Liver (tissue), 7 donors: ENCODE measurements at regions not wholly inside any gene's neighbourhood (a gene's known extent, or its start where the extent isn't known, plus 50 kb on each side); places are given as distances from the start of the nearest gene placed in this dataset.
A peak's percentile ranks its signal among the peaks of the same experiment; 100 is the strongest.

Experiments used
- DNase-seq: peaks from one replicate; pipeline ENCODE4 v3.0.0-alpha.2; 2017; ENCODE audit warnings: low spot score
- H3K27ac ChIP-seq, 2 donors: one replicate each; pipeline ENCODE4 v1.7.0; 2013; ENCODE audit warnings: inconsistent platforms in 2 of 2, low read length in 2 of 2, control low read depth in 1 of 2, low read depth in 1 of 2, mild to moderate bottlenecking in 1 of 2
- H3K27me3 ChIP-seq, 4 donors: one replicate each; pipeline versions ENCODE4 v1.6.1 to v1.7.0; 2013; ENCODE audit warnings: low read length in 3 of 4, inconsistent platforms in 1 of 4, mild to moderate bottlenecking in 1 of 4, moderate library complexity in 1 of 4; ENCODE audit not compliant: control insufficient read depth in 4 of 4, insufficient read depth in 4 of 4
- H3K36me3 ChIP-seq, 4 donors: one replicate each; pipeline versions ENCODE4 v1.6.1 to v1.7.0; 2013; ENCODE audit warnings: low read length in 3 of 4, mild to moderate bottlenecking in 3 of 4, low read depth in 1 of 4, moderate library complexity in 1 of 4; ENCODE audit not compliant: control insufficient read depth in 4 of 4, insufficient read depth in 3 of 4
- H3K4me1 ChIP-seq, 4 donors: one replicate each; pipeline versions ENCODE4 v1.6.1 to v1.7.0; 2013; ENCODE audit warnings: low read length in 3 of 4, mild to moderate bottlenecking in 3 of 4, moderate library complexity in 1 of 4; ENCODE audit not compliant: control insufficient read depth in 4 of 4, insufficient read depth in 4 of 4
- H3K4me3 ChIP-seq, 3 donors: one replicate each; pipeline versions ENCODE4 v1.6.1 to v1.7.0; 2013; ENCODE audit warnings: low read length in 3 of 3, control low read depth in 1 of 3, low read depth in 1 of 3, mild to moderate bottlenecking in 1 of 3
- H3K9ac ChIP-seq, 2 donors: one replicate each; pipeline ENCODE4 v1.7.0; 2013; ENCODE audit warnings: low read length in 2 of 2, mild to moderate bottlenecking in 2 of 2, moderate library complexity in 2 of 2, control low read depth in 1 of 2, low read depth in 1 of 2
- H3K9me3 ChIP-seq, 4 donors: one replicate each; pipeline versions ENCODE4 v1.6.1 to v1.7.0; 2013; ENCODE audit warnings: low read length in 3 of 4; ENCODE audit not compliant: control insufficient read depth in 4 of 4
- HNF4A ChIP-seq, 2 donors: conservative IDR thresholded peaks; 2 replicates each; pipeline ENCODE4 v1.6.1; 2016; ENCODE audit warnings: antibody characterized with exemption in 2 of 2, mild to moderate bottlenecking in 2 of 2
- JUND ChIP-seq, 2 donors: IDR thresholded peaks; 2 replicates each; pipeline ENCODE4 v1.6.1; 2016; ENCODE audit warnings: antibody characterized with exemption in 2 of 2
- NR2F2 ChIP-seq: IDR thresholded peaks from 2 replicates; pipeline ENCODE4 v1.6.1; 2016; ENCODE audit warnings: antibody characterized with exemption
- RAD21 ChIP-seq, 2 donors: IDR thresholded peaks; 2 replicates each; pipeline ENCODE4 v1.6.1; 2016; ENCODE audit warnings: antibody characterized with exemption in 2 of 2, mild to moderate bottlenecking in 2 of 2
- RXRA ChIP-seq, 2 donors: IDR thresholded peaks; 2 replicates each; pipeline ENCODE4 v1.6.1; 2017 to 2018; ENCODE audit warnings: antibody characterized with exemption in 2 of 2, mild to moderate bottlenecking in 1 of 2
- SP1 ChIP-seq: IDR thresholded peaks from 2 replicates; pipeline ENCODE4 v1.6.1; 2018; ENCODE audit warnings: antibody characterized with exemption, mild to moderate bottlenecking
- TAF1 ChIP-seq: conservative IDR thresholded peaks from 2 replicates; pipeline ENCODE4 v1.6.1; 2016; ENCODE audit warnings: antibody characterized with exemption, mild to moderate bottlenecking
- WGBS: extraction: QIAGEN DNeasy Blood & Tissue Kit; methylation state at CpG from one replicate; pipeline ENCODE4 v1.1.7; 2013; 5-methylcytosine and 5-hydroxymethylcytosine counted together
- TF ChIP-seq, protein P1 (sequence below): IDR thresholded peaks from 2 replicates; pipeline ENCODE4 v1.6.1; 2016; ENCODE audit warnings: antibody characterized with exemption
- TF ChIP-seq, protein P2 (sequence below): IDR thresholded peaks from 2 replicates; pipeline ENCODE4 v1.6.1; 2016; ENCODE audit warnings: antibody characterized with exemption
- TF ChIP-seq, protein P3 (sequence below): IDR thresholded peaks from 2 replicates; pipeline ENCODE4 v1.6.1; 2016; ENCODE audit warnings: antibody characterized with exemption, mild to moderate bottlenecking
- donor health status: healthy.
- donor health status: healthy.
- donor health status: healthy.
- donor health status: healthy.

DNA sequence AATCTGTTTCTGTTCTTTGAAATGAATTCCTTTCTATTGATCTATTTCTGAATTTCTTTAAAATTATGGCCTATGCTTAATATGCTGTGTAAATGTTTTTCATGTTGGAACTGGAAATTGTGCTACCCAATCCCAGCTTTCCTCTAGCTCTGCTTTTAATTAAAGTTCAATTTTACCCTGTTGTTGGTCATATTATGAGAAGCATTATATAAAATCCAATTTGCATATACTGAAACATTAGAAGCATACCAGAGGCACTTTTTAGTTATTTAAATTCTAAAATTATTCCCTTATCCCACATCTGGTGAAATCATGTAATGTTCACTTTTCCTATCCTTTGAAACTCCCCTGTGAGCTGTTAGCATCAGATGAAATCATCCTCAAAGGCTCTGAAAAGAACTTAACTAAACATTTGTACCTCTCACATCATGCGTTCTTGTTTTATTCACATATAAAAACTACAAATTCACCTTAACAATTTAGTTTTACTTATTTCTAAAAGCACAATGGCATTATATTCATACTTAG, 160.6 kb upstream of the COL21A1 start:
- WGBS, result 90% methylated on average over 1 of the region's 1 CpG

DNA sequence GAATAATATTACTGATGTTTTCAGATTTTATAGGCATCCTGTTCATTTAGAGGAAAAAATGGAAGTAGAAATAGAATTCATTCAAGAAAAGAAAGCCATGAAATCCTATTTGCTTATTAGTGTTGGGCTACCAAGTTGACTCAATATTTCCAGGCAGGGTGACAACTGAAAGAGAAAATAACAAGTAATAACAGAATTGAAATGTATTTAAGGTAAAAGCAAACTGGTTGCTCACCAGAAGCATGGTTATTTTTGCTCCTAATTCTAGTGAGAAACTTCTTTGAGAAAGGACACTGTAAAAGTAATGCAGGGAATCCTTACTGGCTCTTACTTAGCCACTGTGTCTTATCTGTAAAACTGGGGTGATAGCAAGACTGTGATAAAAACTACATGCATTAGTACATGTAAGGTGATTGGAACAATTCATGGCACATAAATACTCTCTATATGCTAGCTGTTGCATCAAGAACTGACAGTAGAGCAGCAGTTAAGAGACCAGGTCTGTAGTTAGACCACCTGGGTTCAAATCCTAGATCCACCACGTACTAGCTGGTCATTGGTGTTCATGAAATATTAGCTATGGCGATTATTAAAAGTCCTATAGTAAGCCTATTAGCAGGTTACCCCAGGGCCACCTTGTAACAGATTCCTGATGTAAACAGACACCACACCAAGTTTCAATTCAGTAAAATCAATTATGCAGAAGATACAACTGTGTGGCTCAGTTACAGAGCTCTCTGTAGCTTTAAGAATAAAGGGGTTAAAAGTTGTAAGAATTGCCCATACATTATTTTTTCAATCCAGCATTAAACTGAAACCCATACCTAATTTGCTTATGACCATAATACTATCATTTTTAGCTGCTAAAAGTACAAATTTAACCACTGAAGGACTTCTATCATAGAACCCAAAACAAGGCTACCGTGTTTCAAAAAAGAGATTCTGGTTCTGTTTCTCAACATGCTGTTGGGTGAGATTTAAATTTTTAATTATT, 159.2 kb upstream of the COL21A1 start:
- peak in 1 of 2 donors; percentile 17 for TF ChIP-seq JUND (IDR thresholded peaks at IDR 0.05)
- TF ChIP-seq RAD21 (IDR thresholded peaks at IDR 0.05), result no peak
- peaks cover 0 to 2% (median 0%) of the 10 kb centered on the region in 4 donors for H3K9me3 ChIP-seq
- H3K27me3 ChIP-seq, result no peaks in the 10 kb centered on the region
- no peak for DNase-seq
- H3K9ac ChIP-seq, result no peak overlapping the region
- no peaks in the 10 kb centered on the region for H3K36me3 ChIP-seq
- peaks cover 0 to 16% (median 6%) of the 10 kb centered on the region in 4 donors for H3K4me1 ChIP-seq
- H3K27ac ChIP-seq, result no peak overlapping the region
- H3K4me3 ChIP-seq, result no peak overlapping the region
- 94% methylated on average over 3 of the region's 3 CpGs for WGBS

More for the DNA sequence above, 160.6 kb upstream of the COL21A1 start:
- TF ChIP-seq RXRA (IDR thresholded peaks at IDR 0.05) (no peak), HNF4A (conservative IDR thresholded peaks at IDR 0.05) (no peak), JUND (IDR thresholded peaks at IDR 0.05) (no peak)
- TF ChIP-seq, protein P1, sequence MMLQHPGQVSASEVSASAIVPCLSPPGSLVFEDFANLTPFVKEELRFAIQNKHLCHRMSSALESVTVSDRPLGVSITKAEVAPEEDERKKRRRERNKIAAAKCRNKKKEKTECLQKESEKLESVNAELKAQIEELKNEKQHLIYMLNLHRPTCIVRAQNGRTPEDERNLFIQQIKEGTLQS, result no peak
- H3K9ac ChIP-seq, result no peak overlapping the region
- no peak overlapping the region for H3K27ac ChIP-seq
- no peaks in the 10 kb centered on the region for H3K9me3 ChIP-seq
- H3K4me1 ChIP-seq, result peaks cover 4 to 18% (median 6%) of the 10 kb centered on the region in 4 donors
- H3K27me3 ChIP-seq, result no peaks in the 10 kb centered on the region
- H3K4me3 ChIP-seq, result no peak overlapping the region
- no peak for DNase-seq
- H3K36me3 ChIP-seq, result no peaks in the 10 kb centered on the region

DNA sequence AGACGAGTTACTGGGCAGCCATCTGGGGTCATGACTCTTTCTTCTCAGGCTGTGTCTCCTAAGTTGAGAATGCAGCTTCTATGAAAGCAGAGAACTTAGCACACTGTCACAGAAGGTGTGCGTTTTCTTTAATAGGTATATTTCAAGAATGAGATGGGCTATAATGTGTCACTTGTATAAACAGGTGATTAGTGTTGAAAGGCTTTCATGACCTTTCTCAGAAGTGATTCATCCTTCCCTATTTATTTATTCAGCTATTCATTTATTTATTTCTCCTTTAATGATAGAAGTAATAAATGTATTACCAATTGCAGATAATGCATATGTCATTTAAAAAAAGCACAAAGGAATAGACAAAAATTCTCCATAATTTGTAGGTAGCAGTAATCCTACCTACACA, 157.2 kb upstream of the COL21A1 start:
- Histone ChIP-seq H3K27me3 (no peaks in the 10 kb centered on the region), H3K9ac (no peak overlapping the region), H3K4me1 (peaks cover 3 to 19% (median 7%) of the 10 kb centered on the region in 4 donors), H3K9me3 (peaks cover 0 to 2% (median 0%) of the 10 kb centered on the region in 4 donors), H3K36me3 (no peaks in the 10 kb centered on the region), H3K4me3 (no peak overlapping the region), H3K27ac (no peak overlapping the region)
- 88% methylated on average over 2 of the region's 2 CpGs for WGBS
- no peak for DNase-seq
- TF ChIP-seq, protein P2, sequence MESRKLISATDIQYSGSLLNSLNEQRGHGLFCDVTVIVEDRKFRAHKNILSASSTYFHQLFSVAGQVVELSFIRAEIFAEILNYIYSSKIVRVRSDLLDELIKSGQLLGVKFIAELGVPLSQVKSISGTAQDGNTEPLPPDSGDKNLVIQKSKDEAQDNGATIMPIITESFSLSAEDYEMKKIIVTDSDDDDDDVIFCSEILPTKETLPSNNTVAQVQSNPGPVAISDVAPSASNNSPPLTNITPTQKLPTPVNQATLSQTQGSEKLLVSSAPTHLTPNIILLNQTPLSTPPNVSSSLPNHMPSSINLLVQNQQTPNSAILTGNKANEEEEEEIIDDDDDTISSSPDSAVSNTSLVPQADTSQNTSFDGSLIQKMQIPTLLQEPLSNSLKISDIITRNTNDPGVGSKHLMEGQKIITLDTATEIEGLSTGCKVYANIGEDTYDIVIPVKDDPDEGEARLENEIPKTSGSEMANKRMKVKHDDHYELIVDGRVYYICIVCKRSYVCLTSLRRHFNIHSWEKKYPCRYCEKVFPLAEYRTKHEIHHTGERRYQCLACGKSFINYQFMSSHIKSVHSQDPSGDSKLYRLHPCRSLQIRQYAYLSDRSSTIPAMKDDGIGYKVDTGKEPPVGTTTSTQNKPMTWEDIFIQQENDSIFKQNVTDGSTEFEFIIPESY, result no peak
- TF ChIP-seq, protein P3, sequence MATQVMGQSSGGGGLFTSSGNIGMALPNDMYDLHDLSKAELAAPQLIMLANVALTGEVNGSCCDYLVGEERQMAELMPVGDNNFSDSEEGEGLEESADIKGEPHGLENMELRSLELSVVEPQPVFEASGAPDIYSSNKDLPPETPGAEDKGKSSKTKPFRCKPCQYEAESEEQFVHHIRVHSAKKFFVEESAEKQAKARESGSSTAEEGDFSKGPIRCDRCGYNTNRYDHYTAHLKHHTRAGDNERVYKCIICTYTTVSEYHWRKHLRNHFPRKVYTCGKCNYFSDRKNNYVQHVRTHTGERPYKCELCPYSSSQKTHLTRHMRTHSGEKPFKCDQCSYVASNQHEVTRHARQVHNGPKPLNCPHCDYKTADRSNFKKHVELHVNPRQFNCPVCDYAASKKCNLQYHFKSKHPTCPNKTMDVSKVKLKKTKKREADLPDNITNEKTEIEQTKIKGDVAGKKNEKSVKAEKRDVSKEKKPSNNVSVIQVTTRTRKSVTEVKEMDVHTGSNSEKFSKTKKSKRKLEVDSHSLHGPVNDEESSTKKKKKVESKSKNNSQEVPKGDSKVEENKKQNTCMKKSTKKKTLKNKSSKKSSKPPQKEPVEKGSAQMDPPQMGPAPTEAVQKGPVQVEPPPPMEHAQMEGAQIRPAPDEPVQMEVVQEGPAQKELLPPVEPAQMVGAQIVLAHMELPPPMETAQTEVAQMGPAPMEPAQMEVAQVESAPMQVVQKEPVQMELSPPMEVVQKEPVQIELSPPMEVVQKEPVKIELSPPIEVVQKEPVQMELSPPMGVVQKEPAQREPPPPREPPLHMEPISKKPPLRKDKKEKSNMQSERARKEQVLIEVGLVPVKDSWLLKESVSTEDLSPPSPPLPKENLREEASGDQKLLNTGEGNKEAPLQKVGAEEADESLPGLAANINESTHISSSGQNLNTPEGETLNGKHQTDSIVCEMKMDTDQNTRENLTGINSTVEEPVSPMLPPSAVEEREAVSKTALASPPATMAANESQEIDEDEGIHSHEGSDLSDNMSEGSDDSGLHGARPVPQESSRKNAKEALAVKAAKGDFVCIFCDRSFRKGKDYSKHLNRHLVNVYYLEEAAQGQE, result no peak
- TF ChIP-seq TAF1, result no peak
- TF ChIP-seq NR2F2, result no peak
- no peak for TF ChIP-seq SP1
